ENCODE measurements at regions not wholly inside any gene's neighbourhood (a gene's known extent, or its start where the extent isn't known, plus 50 kb on each side); places are given as distances from the start of the nearest gene placed in this dataset.
"Not testable (repeated sequence)": the region's sequence is repeated elsewhere in the genome, so short reads cannot be mapped to it uniquely, and the experiment has no call there.

DNA sequence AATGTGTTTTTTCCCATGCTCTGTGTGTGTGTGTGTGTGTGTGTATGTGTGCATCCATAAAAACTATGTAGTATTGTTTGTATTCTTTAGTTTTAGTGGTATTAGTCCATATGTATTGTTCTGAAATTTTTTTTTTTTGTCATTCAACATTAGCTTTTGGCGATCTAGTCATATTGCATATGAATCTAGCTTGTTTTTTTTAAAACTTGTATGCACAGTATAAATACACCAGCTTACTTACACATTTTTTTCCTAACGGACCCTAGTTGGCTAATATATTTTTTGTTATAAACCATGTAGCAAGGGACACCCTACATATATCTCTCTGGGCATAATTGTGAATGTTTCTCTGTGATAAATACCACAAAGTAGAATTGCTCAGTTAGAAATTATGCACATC is 359.7 kb downstream of the SRGAP2C start:
- no peaks in the 10 kb centered on the region for H3K4me1 ChIP-seq
- DNase-seq: no peak
- H3K4me3 ChIP-seq: no peak overlapping the region
- H3K27ac ChIP-seq: no peak overlapping the region
- H3K9me3 ChIP-seq: no peaks in the 10 kb centered on the region
- intact Hi-C loops (cut with DNase I; ENCODE audit: low total_unique reads): no loop called here
- no peaks in the 10 kb centered on the region for H3K36me3 ChIP-seq
- no peak for TF ChIP-seq POLR2A (IDR thresholded peaks at IDR 0.05)
- TF ChIP-seq, protein P1, sequence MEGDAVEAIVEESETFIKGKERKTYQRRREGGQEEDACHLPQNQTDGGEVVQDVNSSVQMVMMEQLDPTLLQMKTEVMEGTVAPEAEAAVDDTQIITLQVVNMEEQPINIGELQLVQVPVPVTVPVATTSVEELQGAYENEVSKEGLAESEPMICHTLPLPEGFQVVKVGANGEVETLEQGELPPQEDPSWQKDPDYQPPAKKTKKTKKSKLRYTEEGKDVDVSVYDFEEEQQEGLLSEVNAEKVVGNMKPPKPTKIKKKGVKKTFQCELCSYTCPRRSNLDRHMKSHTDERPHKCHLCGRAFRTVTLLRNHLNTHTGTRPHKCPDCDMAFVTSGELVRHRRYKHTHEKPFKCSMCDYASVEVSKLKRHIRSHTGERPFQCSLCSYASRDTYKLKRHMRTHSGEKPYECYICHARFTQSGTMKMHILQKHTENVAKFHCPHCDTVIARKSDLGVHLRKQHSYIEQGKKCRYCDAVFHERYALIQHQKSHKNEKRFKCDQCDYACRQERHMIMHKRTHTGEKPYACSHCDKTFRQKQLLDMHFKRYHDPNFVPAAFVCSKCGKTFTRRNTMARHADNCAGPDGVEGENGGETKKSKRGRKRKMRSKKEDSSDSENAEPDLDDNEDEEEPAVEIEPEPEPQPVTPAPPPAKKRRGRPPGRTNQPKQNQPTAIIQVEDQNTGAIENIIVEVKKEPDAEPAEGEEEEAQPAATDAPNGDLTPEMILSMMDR (IDR thresholded peaks at IDR 0.05): no peak
- no peaks in the 10 kb centered on the region for H3K27me3 ChIP-seq

DNA sequence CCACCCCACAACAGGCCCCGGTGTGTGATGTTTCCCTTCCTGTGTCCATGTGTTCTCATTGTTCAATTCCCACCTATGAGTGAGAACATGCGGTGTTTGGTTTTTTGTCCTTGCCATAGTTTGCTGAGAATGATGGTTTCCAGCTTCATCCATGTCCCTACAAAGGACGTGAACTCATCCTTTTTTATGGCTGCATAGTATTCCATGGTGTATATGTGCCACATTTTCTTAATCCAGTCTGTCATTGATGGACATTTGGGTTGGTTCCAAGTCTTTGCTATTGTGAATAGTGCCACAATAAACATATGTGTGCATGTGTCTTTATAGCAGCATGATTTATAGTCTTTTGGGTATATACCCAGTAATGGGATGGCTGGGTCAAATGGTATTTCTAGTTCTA is 361.1 kb downstream of the SRGAP2C start:
- intact Hi-C loops (cut with DNase I; ENCODE audit: low total_unique reads); H3K4me3 ChIP-seq; H3K9me3 ChIP-seq; H3K36me3 ChIP-seq; H3K4me1 ChIP-seq; H3K27me3 ChIP-seq; H3K27ac ChIP-seq; DNase-seq: not testable (repeated sequence)

DNA sequence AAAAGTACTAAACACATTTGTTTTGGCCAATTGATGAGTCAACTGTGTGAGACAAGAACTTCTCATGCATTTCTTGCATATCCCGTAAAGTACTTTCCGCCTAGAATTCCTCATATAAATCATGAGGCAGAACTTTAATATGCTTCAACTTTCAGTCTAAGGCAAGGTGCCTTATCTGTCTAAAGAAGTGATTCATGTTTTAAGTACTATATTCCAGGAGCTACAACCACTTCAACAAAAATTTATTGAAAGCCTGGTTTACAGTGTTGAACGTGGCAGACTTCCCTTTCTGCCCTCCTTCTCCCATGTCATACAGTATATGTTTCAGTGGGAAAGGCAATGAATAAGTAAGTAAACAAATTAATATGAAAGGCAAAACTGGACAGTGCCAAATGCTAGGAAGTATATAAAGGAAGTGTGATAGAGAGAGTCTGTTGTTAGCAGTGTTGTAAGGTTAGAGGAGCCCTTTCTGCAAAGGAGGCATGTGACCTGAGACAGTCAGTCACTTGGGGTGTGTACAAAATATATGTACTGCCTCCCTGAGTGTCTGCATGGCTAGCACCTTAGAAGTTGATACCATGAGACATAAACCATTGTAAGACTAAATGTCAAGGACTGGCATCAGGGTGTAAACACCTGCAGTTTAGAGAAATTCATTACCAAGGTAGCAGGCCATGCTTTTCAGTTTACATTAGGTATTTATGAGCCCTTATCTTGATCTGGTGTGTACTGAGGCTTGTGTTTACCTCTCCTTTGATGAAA is 362.2 kb downstream of the SRGAP2C start:
- intact Hi-C loops (cut with DNase I; ENCODE audit: low total_unique reads): no loop called here
- H3K9me3 ChIP-seq: no peaks in the 10 kb centered on the region

DNA sequence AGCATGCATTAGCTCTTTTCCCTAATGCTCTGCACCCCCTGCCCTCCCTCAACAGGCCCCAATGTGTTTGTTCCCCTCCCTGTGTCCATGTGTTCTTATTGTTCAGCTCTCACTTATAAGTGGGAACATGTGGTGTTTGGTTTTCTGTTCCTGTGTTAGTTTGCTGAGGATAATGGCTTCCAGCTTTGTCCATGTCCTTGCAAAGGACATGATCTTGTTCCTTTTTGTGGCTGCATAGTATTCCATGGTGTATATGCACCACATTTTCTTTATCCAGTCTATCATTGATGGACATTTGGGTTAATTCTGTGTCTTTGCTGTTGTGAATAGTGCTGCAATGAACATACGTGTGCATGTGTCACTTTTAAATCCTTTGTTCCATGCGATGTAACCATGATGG is 363.0 kb downstream of the SRGAP2C start:
- DNase-seq; H3K4me1 ChIP-seq; H3K36me3 ChIP-seq; H3K27me3 ChIP-seq; H3K4me3 ChIP-seq; H3K27ac ChIP-seq; H3K9me3 ChIP-seq; intact Hi-C loops (cut with DNase I; ENCODE audit: low total_unique reads): not testable (repeated sequence)

More for the DNA sequence above, 362.2 kb downstream of the SRGAP2C start:
- TF ChIP-seq, protein P1 (IDR thresholded peaks at IDR 0.05): no peak
- TF ChIP-seq POLR2A (IDR thresholded peaks at IDR 0.05): no peak
- Histone ChIP-seq H3K4me1 (no peaks in the 10 kb centered on the region), H3K27ac (no peak overlapping the region), H3K36me3 (no peaks in the 10 kb centered on the region), H3K27me3 (no peaks in the 10 kb centered on the region), H3K4me3 (no peak overlapping the region)
- DNase-seq: no peak

DNA sequence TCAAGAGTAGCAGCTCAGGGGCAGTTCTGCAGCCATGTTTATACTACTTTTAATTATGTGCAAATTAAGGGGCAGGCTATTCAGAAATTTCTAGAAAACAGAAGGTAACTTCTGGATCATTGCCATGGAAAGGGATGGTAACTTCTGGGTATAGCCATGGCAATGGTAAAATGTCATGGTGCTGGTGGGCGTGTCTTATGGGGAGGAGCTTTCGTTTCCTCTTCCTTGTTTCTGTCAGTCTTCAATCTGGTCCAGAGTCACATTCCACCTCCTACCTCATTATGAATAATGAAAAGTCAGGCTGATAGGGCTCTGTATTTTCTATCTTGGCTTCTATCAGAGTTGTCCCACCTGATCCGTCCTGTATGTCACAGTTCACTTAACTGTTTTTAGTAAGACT is 366.0 kb downstream of the SRGAP2C start:
- DNase-seq; H3K4me1 ChIP-seq; H3K27me3 ChIP-seq; H3K4me3 ChIP-seq; H3K9me3 ChIP-seq; H3K36me3 ChIP-seq; H3K27ac ChIP-seq; intact Hi-C loops (cut with DNase I; ENCODE audit: low total_unique reads): not testable (repeated sequence)

DNA sequence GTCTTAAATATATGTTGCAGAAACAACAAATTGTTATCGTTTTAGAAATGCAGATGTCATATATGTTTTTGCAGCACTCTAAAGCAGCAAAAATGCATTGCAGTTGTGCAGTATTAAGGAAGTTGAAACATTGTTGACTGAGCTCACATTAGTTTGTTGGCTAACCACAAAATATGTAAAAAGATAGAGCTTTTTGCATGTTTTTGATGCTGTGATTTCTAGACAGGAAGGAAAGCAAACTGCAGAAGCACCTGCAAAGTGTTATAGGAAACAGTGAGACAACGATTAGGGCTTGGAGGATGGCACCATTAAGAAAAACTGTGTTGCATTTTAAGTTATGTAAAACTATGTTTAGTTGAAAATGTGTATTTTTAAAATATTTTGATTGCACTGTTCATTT is 366.7 kb downstream of the SRGAP2C start:
- H3K27me3 ChIP-seq: not testable (repeated sequence)

DNA sequence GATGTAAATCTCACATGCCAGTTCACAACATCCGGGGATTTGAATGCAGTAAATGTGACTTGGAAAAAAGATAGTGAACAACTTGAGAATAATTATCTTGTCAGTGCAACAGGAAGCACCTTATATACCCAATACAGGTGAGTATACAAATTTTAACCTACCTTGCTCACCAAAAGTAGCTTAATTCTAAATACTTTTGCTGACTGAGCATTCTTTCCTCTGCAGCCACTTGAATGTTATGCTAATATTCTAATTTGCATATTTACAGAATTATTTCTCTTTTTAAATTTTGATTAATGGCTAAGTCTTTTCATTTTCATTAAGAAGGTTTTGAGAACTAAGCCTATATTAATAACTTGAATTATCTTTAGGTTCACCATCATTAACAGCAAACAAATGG is 371.8 kb downstream of the SRGAP2C start:
- intact Hi-C loops (cut with DNase I; ENCODE audit: low total_unique reads); H3K27me3 ChIP-seq: not testable (repeated sequence)

More for the DNA sequence above, 366.7 kb downstream of the SRGAP2C start:
- intact Hi-C loops (cut with DNase I; ENCODE audit: low total_unique reads); DNase-seq; H3K9me3 ChIP-seq; H3K4me3 ChIP-seq; H3K4me1 ChIP-seq; H3K36me3 ChIP-seq; H3K27ac ChIP-seq: not testable (repeated sequence)

DNA sequence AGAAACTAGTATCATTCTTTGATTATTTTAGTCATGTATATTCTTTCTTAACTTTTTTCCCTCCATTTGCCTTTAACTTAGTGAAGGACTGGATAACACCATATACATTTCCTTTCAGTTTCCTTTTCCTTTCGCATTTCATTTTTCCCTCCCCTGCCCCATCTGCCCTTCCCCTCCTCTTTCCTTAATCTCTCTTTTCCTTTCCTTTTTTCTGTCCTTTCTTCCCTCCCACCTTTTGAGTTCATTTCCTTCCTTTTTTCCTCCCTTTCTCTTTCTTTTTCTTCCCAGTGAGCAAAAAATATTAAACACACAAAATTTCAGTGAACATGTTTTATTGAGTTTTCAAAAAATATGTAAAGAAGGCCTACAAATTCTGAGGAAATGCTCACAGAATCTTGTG is 373.3 kb downstream of the SRGAP2C start:
- H3K4me3 ChIP-seq; DNase-seq; H3K4me1 ChIP-seq; H3K36me3 ChIP-seq; H3K9me3 ChIP-seq; H3K27me3 ChIP-seq; H3K27ac ChIP-seq; intact Hi-C loops (cut with DNase I; ENCODE audit: low total_unique reads): not testable (repeated sequence)

More for the DNA sequence above, 371.8 kb downstream of the SRGAP2C start:
- not testable (repeated sequence) for H3K9me3 ChIP-seq, H3K27ac ChIP-seq, H3K4me1 ChIP-seq, H3K4me3 ChIP-seq, DNase-seq, H3K36me3 ChIP-seq

All from uterus (tissue), 3 donors.